SK-N-SH treated with all-trans-retinoic acid at 6 μM for 48 hours (cell line): ENCODE measurements at regions not wholly inside any gene's neighbourhood (a gene's known extent, or its start where the extent isn't known, plus 50 kb on each side); places are given as distances from the start of the nearest gene placed in this dataset.

Source experiments
- ARNTL ChIP-seq: fragments of 450-650 bp; formaldehyde crosslinking; IDR thresholded peaks from 2 replicates; pipeline ENCODE4 v1.5.0; 2020; ENCODE audit warnings: low read depth, mild to moderate bottlenecking, moderate library complexity, borderline replicate concordance
- CREB5 ChIP-seq: fragments of 250-450 bp; sonication (Bioruptor Pico); IDR thresholded peaks from 2 replicates; pipeline ENCODE4 v1.5.1; 2020; ENCODE audit warnings: low read depth, mild to moderate bottlenecking, moderate library complexity
- CSDC2 ChIP-seq: fragments of 250-450 bp; sonication (Bioruptor Pico); IDR thresholded peaks from 2 replicates; pipeline ENCODE4 v1.5.0; 2020; ENCODE audit warnings: mild to moderate bottlenecking, moderate library complexity
- GLIS3 ChIP-seq: fragments of 250-450 bp; sonication (Bioruptor Pico); IDR thresholded peaks from 2 replicates; pipeline ENCODE4 v1.5.0; 2020; ENCODE audit warnings: mild to moderate bottlenecking, moderate library complexity
- PATZ1 ChIP-seq: fragments of 250-450 bp; sonication (Bioruptor Pico); IDR thresholded peaks from 2 replicates; pipeline ENCODE4 v1.8.0; 2020; ENCODE audit warnings: mild to moderate bottlenecking, moderate library complexity, borderline replicate concordance
- PPARA ChIP-seq: fragments of 250-450 bp; sonication (Bioruptor Pico); IDR thresholded peaks from 2 replicates; pipeline ENCODE4 v1.5.0; 2020; ENCODE audit warnings: mild to moderate bottlenecking, borderline replicate concordance
- SNAI2 ChIP-seq: fragments of 250-450 bp; sonication (Bioruptor Pico); IDR thresholded peaks from 2 replicates; pipeline ENCODE4 v1.5.0; 2020; ENCODE audit warnings: mild to moderate bottlenecking, moderate library complexity
- TCF4 ChIP-seq: fragments of 250-450 bp; sonication (Bioruptor Pico); IDR thresholded peaks from 2 replicates; pipeline ENCODE4 v1.8.0; 2021; ENCODE audit warnings: mild to moderate bottlenecking, moderate library complexity, borderline replicate concordance
- TSHZ2 ChIP-seq: fragments of 250-450 bp; sonication (Bioruptor Pico); IDR thresholded peaks from 2 replicates; pipeline ENCODE4 v1.5.0; 2020; ENCODE audit warnings: mild to moderate bottlenecking, moderate library complexity
- ZC3H10 ChIP-seq: fragments of 250-450 bp; sonication (Bioruptor Pico); IDR thresholded peaks from 2 replicates; pipeline ENCODE4 v1.5.1; 2021; ENCODE audit warnings: mild to moderate bottlenecking, moderate library complexity
- ZFP30 ChIP-seq: fragments of 450-650 bp; formaldehyde crosslinking; IDR thresholded peaks from 2 replicates; pipeline ENCODE4 v1.5.0; 2022; ENCODE audit warnings: mild to moderate bottlenecking, moderate library complexity
- ZNF565 ChIP-seq: fragments of 450-650 bp; formaldehyde crosslinking; conservative IDR thresholded peaks from 2 replicates; pipeline ENCODE4 v1.5.0; 2020; ENCODE audit warnings: low read depth, mild to moderate bottlenecking, moderate library complexity

- TF ChIP-seq ZC3H10 (CRISPR knock-in tag) (no peak), ARNTL (CRISPR knock-in tag) (no peak), CSDC2 (CRISPR knock-in tag) (no peak), PATZ1 (CRISPR knock-in tag) (no peak), ZFP30 (no peak), ZNF565 (no peak), PPARA (CRISPR knock-in tag) (no peak), SNAI2 (CRISPR knock-in tag) (no peak), TCF4 (CRISPR knock-in tag) (no peak), GLIS3 (CRISPR knock-in tag) (no peak), CREB5 (CRISPR knock-in tag) (no peak), TSHZ2 (no peak)
These were observed 123.7 kb upstream of the SPRED1 start for GRCh38 chr15:38128921-38129320.
